ENCODE measurements at regions not wholly inside any gene's neighbourhood (a gene's known extent, or its start where the extent isn't known, plus 50 kb on each side); places are given as distances from the start of the nearest gene placed in this dataset.

GRCh38 chr16:59328961-59329360 is 594.8 kb upstream of the GOT2 start:
- Mint-ChIP-seq H3K4me1 (no peaks in the 10 kb centered on the region), H3K27me3 (no peaks in the 10 kb centered on the region), H3K36me3 (ENCODE audit: low read depth) (no peaks in the 10 kb centered on the region)

GRCh38 chr16:59327894-59328293 is 593.8 kb upstream of the GOT2 start:
- no peak for ATAC-seq (ENCODE audit: low read depth)
- Mint-ChIP-seq H3K27me3 (no peaks in the 10 kb centered on the region), H3K4me3 (no peak overlapping the region), H3K36me3 (ENCODE audit: low read depth) (no peaks in the 10 kb centered on the region), H3K9me3 (peaks cover 5% of the 10 kb centered on the region), H3K27ac (no peak overlapping the region), H3K4me1 (no peaks in the 10 kb centered on the region)
- DNase-seq: no peak
- ChIA-PET POLR2A (no interaction called here), CTCF (no interaction called here)
- intact Hi-C loops (cut with micrococcal nuclease): no loop called here
- TF ChIP-seq, protein P1, sequence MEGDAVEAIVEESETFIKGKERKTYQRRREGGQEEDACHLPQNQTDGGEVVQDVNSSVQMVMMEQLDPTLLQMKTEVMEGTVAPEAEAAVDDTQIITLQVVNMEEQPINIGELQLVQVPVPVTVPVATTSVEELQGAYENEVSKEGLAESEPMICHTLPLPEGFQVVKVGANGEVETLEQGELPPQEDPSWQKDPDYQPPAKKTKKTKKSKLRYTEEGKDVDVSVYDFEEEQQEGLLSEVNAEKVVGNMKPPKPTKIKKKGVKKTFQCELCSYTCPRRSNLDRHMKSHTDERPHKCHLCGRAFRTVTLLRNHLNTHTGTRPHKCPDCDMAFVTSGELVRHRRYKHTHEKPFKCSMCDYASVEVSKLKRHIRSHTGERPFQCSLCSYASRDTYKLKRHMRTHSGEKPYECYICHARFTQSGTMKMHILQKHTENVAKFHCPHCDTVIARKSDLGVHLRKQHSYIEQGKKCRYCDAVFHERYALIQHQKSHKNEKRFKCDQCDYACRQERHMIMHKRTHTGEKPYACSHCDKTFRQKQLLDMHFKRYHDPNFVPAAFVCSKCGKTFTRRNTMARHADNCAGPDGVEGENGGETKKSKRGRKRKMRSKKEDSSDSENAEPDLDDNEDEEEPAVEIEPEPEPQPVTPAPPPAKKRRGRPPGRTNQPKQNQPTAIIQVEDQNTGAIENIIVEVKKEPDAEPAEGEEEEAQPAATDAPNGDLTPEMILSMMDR (IDR thresholded peaks at IDR 0.05): no peak

More at GRCh38 chr16:59328961-59329360, 594.8 kb upstream of the GOT2 start:
- H3K27ac Mint-ChIP-seq: no peak overlapping the region
- TF ChIP-seq, protein P1 (IDR thresholded peaks at IDR 0.05): no peak
- DNase-seq: no peak
- H3K4me3 Mint-ChIP-seq: no peak overlapping the region
- intact Hi-C loops (cut with micrococcal nuclease): no loop called here
- ChIA-PET CTCF (no interaction called here), POLR2A (no interaction called here)
- peaks cover 9% of the 10 kb centered on the region for H3K9me3 Mint-ChIP-seq
- ATAC-seq (ENCODE audit: low read depth): no peak

GRCh38 chr16:59326955-59327354 is 592.8 kb upstream of the GOT2 start:
- no peak overlapping the region for H3K27ac Mint-ChIP-seq
- intact Hi-C loops (cut with micrococcal nuclease): no loop called here

DNA sequence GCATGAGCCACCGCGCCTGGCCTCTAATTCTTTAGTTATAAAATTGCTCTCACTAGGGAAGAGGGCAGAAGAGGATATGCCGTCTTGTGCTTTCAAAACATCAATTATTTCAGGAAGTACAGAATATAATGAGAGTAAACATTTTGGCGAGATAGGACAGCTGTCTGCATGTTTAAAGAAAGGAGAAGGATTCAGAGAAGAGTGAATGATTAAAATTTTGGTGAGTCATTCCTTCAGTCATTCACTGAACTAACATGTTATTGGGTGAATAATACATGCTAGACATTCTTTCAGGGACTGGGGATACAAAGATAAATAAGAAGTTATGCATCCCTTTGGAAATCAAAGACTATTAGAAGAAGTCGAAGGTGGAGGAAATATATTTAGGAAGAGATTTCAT is 590.3 kb upstream of the GOT2 start:
- ChIA-PET POLR2A (no interaction called here), CTCF (no interaction called here)
- Mint-ChIP-seq H3K9me3 (no peaks in the 10 kb centered on the region), H3K4me3 (no peak overlapping the region), H3K4me1 (no peaks in the 10 kb centered on the region), H3K36me3 (ENCODE audit: low read depth) (no peaks in the 10 kb centered on the region), H3K27me3 (no peaks in the 10 kb centered on the region), H3K27ac (no peak overlapping the region)
- DNase-seq (no peak), ATAC-seq (ENCODE audit: low read depth) (no peak)
- TF ChIP-seq, protein P1 (IDR thresholded peaks at IDR 0.05): no peak
- intact Hi-C loops (cut with micrococcal nuclease): no loop called here

More at GRCh38 chr16:59326955-59327354, 592.8 kb upstream of the GOT2 start:
- ChIA-PET POLR2A (no interaction called here), CTCF (no interaction called here)
- H3K4me3 Mint-ChIP-seq: no peak overlapping the region
- ATAC-seq (ENCODE audit: low read depth): no peak
- peaks cover 3% of the 10 kb centered on the region for H3K9me3 Mint-ChIP-seq
- H3K4me1 Mint-ChIP-seq: no peaks in the 10 kb centered on the region
- DNase-seq: no peak
- H3K27me3 Mint-ChIP-seq: no peaks in the 10 kb centered on the region
- no peaks in the 10 kb centered on the region for H3K36me3 Mint-ChIP-seq (ENCODE audit: low read depth)
- TF ChIP-seq, protein P1 (IDR thresholded peaks at IDR 0.05): no peak

DNA sequence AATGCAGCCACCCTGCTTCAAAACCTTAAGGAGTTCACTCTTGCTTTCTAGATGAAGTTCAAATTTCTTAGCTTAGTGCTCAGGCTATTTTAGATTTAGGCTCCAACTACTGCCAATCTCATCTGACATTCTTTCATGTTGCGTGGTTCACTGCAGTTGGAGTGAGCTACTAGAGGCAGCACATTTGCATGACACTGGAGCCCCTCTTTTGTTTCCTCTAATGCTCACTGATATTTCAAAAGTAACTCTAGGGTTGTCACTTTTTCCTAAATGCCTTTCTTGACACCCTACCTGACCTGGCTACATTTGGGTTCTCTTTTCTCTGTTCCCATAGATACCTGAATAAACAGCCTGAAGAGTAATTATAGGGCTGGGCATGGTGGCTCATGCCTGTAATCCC is 586.5 kb upstream of the GOT2 start:
- ChIA-PET CTCF (no interaction called here), POLR2A (no interaction called here)
- Mint-ChIP-seq H3K27ac (no peak overlapping the region), H3K9me3 (no peaks in the 10 kb centered on the region), H3K4me3 (no peak overlapping the region), H3K27me3 (no peaks in the 10 kb centered on the region), H3K36me3 (ENCODE audit: low read depth) (no peaks in the 10 kb centered on the region), H3K4me1 (no peaks in the 10 kb centered on the region)
- intact Hi-C loops (cut with micrococcal nuclease): no loop called here
- TF ChIP-seq, protein P1 (IDR thresholded peaks at IDR 0.05): no peak
- ATAC-seq (ENCODE audit: low read depth) (no peak), DNase-seq (no peak)
